ENCODE measurements at regions not wholly inside any gene's neighbourhood (a gene's known extent, or its start where the extent isn't known, plus 50 kb on each side); places are given as distances from the start of the nearest gene placed in this dataset.

- peaks cover 0 to 2% (median 1%) of the 10 kb centered on the region in 4 donors for H3K9me3 ChIP-seq (ENCODE audit: control insufficient read depth in 4 of 4, low read length in 3 of 4)
- TF ChIP-seq ZBTB33 (IDR thresholded peaks at IDR 0.05) (no peak), RXRA (IDR thresholded peaks at IDR 0.05) (peak; percentile 75 to 92), RAD21 (IDR thresholded peaks at IDR 0.05) (peak; percentile 38 to 48), FOXA1 (IDR thresholded peaks at IDR 0.05) (no peak), TAF1 (conservative IDR thresholded peaks at IDR 0.05) (no peak), HNF4G (IDR thresholded peaks at IDR 0.05) (peak; percentile 42), GABPA (IDR thresholded peaks at IDR 0.05 in 1 of 2, conservative IDR thresholded peaks at IDR 0.05 in 1 of 2) (no peak), FOXA2 (IDR thresholded peaks at IDR 0.05) (no peak), REST (IDR thresholded peaks at IDR 0.05) (peak; percentile 45), HNF4A (conservative IDR thresholded peaks at IDR 0.05) (peak; percentile 83 to 95), YY1 (IDR thresholded peaks at IDR 0.05) (no peak), SP1 (IDR thresholded peaks at IDR 0.05) (peak; percentile 41), EGR1 (IDR thresholded peaks at IDR 0.05; ENCODE audit: low read depth in 2 of 2) (no peak), CTCF (IDR thresholded peaks at IDR 0.05; ENCODE audit: low read depth, low read length, missing input control) (no peak), NR2F2 (IDR thresholded peaks at IDR 0.05) (no peak), JUND (IDR thresholded peaks at IDR 0.05) (peak; percentile 80 to 93)
- TF ChIP-seq, protein P1, sequence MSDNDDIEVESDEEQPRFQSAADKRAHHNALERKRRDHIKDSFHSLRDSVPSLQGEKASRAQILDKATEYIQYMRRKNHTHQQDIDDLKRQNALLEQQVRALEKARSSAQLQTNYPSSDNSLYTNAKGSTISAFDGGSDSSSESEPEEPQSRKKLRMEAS (IDR thresholded peaks at IDR 0.05) = no peak
- TF ChIP-seq, protein P2, sequence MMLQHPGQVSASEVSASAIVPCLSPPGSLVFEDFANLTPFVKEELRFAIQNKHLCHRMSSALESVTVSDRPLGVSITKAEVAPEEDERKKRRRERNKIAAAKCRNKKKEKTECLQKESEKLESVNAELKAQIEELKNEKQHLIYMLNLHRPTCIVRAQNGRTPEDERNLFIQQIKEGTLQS (IDR thresholded peaks at IDR 0.05) = peak; percentile 68
- H3K4me3 ChIP-seq (ENCODE audit: low read depth in 1 of 3, low read length in 3 of 3) = no peak overlapping the region
- H3K27me3 ChIP-seq (ENCODE audit: control insufficient read depth in 4 of 4, insufficient read depth in 4 of 4, low read length in 3 of 4) = no peaks in the 10 kb centered on the region
- H3K36me3 ChIP-seq (ENCODE audit: control insufficient read depth in 4 of 4, insufficient read depth in 3 of 4, low read depth in 1 of 4, low read length in 3 of 4) = no peaks in the 10 kb centered on the region
- peaks cover 5 to 23% (median 16%) of the 10 kb centered on the region in 4 donors for H3K4me1 ChIP-seq (ENCODE audit: control insufficient read depth in 4 of 4, insufficient read depth in 4 of 4, low read length in 3 of 4)
- no peak for DNase-seq (ENCODE audit: low spot score)
- 34% methylated on average over 13 of the region's 13 CpGs for WGBS
- peak overlapping the region in 1 of 2 donors; percentile 17 for H3K9ac ChIP-seq (ENCODE audit: low read depth in 1 of 2, low read length in 2 of 2)
- H3K27ac ChIP-seq (ENCODE audit: low read depth in 1 of 2, low read length in 2 of 2) = peak overlapping the region; percentile 0 to 18
Measured at GRCh38 chr1:244273845-244274619, 177.7 kb downstream of the ADSS2 start.

Measured in liver (tissue), 8 donors.